ENCODE measurements at regions not wholly inside any gene's neighbourhood (a gene's known extent, or its start where the extent isn't known, plus 50 kb on each side); places are given as distances from the start of the nearest gene placed in this dataset.

GRCh38 chr2:8416849-8417832, 264.7 kb upstream of the ID2 start:
- H3K9me3 Mint-ChIP-seq (ENCODE audit: unreplicated experiment) = no peaks in the 10 kb centered on the region
- H3K4me1 Mint-ChIP-seq (ENCODE audit: unreplicated experiment) = peaks cover 8% of the 10 kb centered on the region
- peaks cover 8% of the 10 kb centered on the region for H3K27me3 Mint-ChIP-seq (ENCODE audit: unreplicated experiment)

GRCh38 chr2:8418721-8419120, 263.1 kb upstream of the ID2 start:
- DNase-seq (ENCODE audit: extremely low spot score, unreplicated experiment) = no peak
- no peak overlapping the region for H3K27ac Mint-ChIP-seq (ENCODE audit: unreplicated experiment)
- H3K4me3 Mint-ChIP-seq (ENCODE audit: unreplicated experiment) = no peak overlapping the region
- H3K27me3 Mint-ChIP-seq (ENCODE audit: unreplicated experiment) = peaks cover 8% of the 10 kb centered on the region
- H3K9me3 Mint-ChIP-seq (ENCODE audit: unreplicated experiment) = no peaks in the 10 kb centered on the region
- H3K36me3 Mint-ChIP-seq (ENCODE audit: unreplicated experiment) = no peaks in the 10 kb centered on the region
- peaks cover 8% of the 10 kb centered on the region for H3K4me1 Mint-ChIP-seq (ENCODE audit: unreplicated experiment)
- no peak for TF ChIP-seq CTCF (IDR thresholded peaks at IDR 0.05)

More at GRCh38 chr2:8416849-8417832, 264.7 kb upstream of the ID2 start:
- Mint-ChIP-seq H3K36me3 (ENCODE audit: unreplicated experiment) (no peaks in the 10 kb centered on the region), H3K27ac (ENCODE audit: unreplicated experiment) (no peak overlapping the region), H3K4me3 (ENCODE audit: unreplicated experiment) (no peak overlapping the region)
- TF ChIP-seq CTCF (IDR thresholded peaks at IDR 0.05) = no peak
- DNase-seq (ENCODE audit: extremely low spot score, unreplicated experiment) = no peak

GRCh38 chr2:8421658-8422449, 260.0 kb upstream of the ID2 start:
- Mint-ChIP-seq H3K9me3 (ENCODE audit: unreplicated experiment) (no peaks in the 10 kb centered on the region), H3K27ac (ENCODE audit: unreplicated experiment) (no peak overlapping the region), H3K27me3 (ENCODE audit: unreplicated experiment) (peaks cover 5% of the 10 kb centered on the region), H3K36me3 (ENCODE audit: unreplicated experiment) (no peaks in the 10 kb centered on the region), H3K4me1 (ENCODE audit: unreplicated experiment) (peaks cover 8% of the 10 kb centered on the region), H3K4me3 (ENCODE audit: unreplicated experiment) (no peak overlapping the region)
- no peak for DNase-seq (ENCODE audit: extremely low spot score, unreplicated experiment)
- no peak for TF ChIP-seq CTCF (IDR thresholded peaks at IDR 0.05)

- H3K9me3 Mint-ChIP-seq (ENCODE audit: unreplicated experiment) = no peaks in the 10 kb centered on the region
- no peak for DNase-seq (ENCODE audit: extremely low spot score, unreplicated experiment)
- peaks cover 5% of the 10 kb centered on the region for H3K27me3 Mint-ChIP-seq (ENCODE audit: unreplicated experiment)
- H3K27ac Mint-ChIP-seq (ENCODE audit: unreplicated experiment) = no peak overlapping the region
- no peak overlapping the region for H3K4me3 Mint-ChIP-seq (ENCODE audit: unreplicated experiment)
- no peaks in the 10 kb centered on the region for H3K36me3 Mint-ChIP-seq (ENCODE audit: unreplicated experiment)
- H3K4me1 Mint-ChIP-seq (ENCODE audit: unreplicated experiment) = peaks cover 8% of the 10 kb centered on the region
- no peak for TF ChIP-seq CTCF (IDR thresholded peaks at IDR 0.05)
These were observed 259.4 kb upstream of the ID2 start for GRCh38 chr2:8422450-8422800.
